BLaER1 treated with 17β-estradiol and CSF1 and Interleukin-3, amounts not matched to agents 10 nM and 100 nM (cell line): ENCODE measurements at regions not wholly inside any gene's neighbourhood (a gene's known extent, or its start where the extent isn't known, plus 50 kb on each side); places are given as distances from the start of the nearest gene placed in this dataset.
"Not testable (repeated sequence)": the region's sequence is repeated elsewhere in the genome, so short reads cannot be mapped to it uniquely, and the experiment has no call there.

ENCODE experiments used
- H3K27ac ChIP-seq, 11 experiments: shearing (Covaris generic); formaldehyde crosslinking; 2 replicates each; pipeline ENCODE4 v1.8.1; 2022
- H3K27me3 ChIP-seq, 11 experiments: shearing (Covaris generic); formaldehyde crosslinking; 2 replicates each; pipeline ENCODE4 v1.8.1; 2022
- H3K36me3 ChIP-seq, 11 experiments: shearing (Covaris generic); formaldehyde crosslinking; 2 replicates each; pipeline ENCODE4 v1.8.1; 2022
- H3K4me1 ChIP-seq, 10 experiments: shearing (Covaris generic); formaldehyde crosslinking; 2 replicates each; pipeline ENCODE4 v1.8.1; 2022
- H3K4me2 ChIP-seq, 11 experiments: shearing (Covaris generic); formaldehyde crosslinking; 2 replicates each; pipeline ENCODE4 v1.8.1; 2022
- H3K4me3 ChIP-seq, 10 experiments: shearing (Covaris generic); formaldehyde crosslinking; 2 replicates each; pipeline ENCODE4 v1.8.1; 2022
- H3K9ac ChIP-seq, 11 experiments: shearing (Covaris generic); formaldehyde crosslinking; 2 replicates each; pipeline ENCODE4 v1.8.1; 2022
- H3K9me3 ChIP-seq, 11 experiments: shearing (Covaris generic); formaldehyde crosslinking; replicated peaks in 1 of 11; 2 replicates each; pipeline ENCODE4 v1.8.1; 2022
- H4K20me1 ChIP-seq, 11 experiments: shearing (Covaris generic); formaldehyde crosslinking; 2 replicates each; pipeline ENCODE4 v1.8.1; 2022
- Cebpa-rat ChIP-seq, 11 experiments: shearing (Covaris generic); IDR thresholded peaks; 2 replicates each; pipeline ENCODE4 v1.8.1; 2022

DNA sequence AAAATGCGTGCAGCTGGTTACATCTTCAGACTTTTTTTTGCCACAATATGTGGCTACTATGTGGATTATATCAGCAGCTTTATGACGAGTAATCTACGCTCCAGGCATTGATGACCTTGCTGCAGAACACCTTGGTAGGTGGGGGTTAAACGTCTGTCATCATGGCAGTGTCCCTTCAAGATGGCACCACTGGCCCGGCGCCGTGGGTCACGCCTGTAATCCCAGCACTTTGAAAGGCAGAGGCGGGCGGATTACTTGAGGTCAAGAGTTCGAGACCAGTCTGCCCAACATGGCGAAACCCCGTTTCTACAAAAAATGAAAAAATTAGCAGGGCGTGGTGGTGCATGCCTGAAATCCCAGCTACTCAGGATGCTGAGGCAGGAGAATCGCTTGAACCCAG lies 177.5 kb downstream of the AEBP2 start:
- H3K4me2 ChIP-seq, result no peak overlapping the region

DNA sequence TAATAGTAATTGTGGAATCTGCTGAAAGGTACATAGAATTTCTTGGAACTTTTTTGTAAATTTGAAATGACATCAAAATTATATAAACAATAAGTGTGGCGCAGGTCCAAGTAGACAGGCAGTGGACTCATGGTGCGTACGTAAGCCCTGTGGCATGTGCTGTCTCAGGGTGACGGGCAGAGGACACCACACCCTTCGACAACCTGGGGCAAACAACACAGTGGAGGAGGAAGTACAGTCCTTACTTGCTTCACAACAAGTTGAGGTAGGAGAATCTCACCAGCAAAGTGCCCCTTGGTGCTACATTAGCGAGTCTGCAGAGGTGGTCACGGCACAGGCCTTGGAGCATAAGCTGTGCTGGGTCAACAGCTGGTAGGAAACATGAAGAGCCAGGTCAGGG lies 180.9 kb downstream of the AEBP2 start:
- Histone ChIP-seq H3K4me3 (no peak overlapping the region), H3K4me2 (no peak overlapping the region), H3K36me3 (no peaks in the 10 kb centered on the region), H3K4me1 (peaks cover 4 to 20% (median 12%) of the 10 kb centered on the region in 10 experiments; a peak in 17 of 20 replicates), H3K9ac (no peak overlapping the region), H3K9me3 (peaks cover 0 to 6% (median 2%) of the 10 kb centered on the region in 11 experiments; a peak in 15 of 22 replicates), H3K27me3 (no peaks in the 10 kb centered on the region), H4K20me1 (no peaks in the 10 kb centered on the region), H3K27ac (no peak overlapping the region)
- TF ChIP-seq Cebpa-rat (IDR thresholded peaks at IDR 0.05), result no peak

More for the DNA sequence above, 177.5 kb downstream of the AEBP2 start:
- peaks cover 0 to 4% (median 0%) of the 10 kb centered on the region in 10 experiments; a peak in 1 of 20 replicates for H3K4me1 ChIP-seq
- H3K9me3 ChIP-seq, result no peaks in the 10 kb centered on the region; a peak in 2 of 22 replicates
- H4K20me1 ChIP-seq, result no peaks in the 10 kb centered on the region
- TF ChIP-seq Cebpa-rat (IDR thresholded peaks at IDR 0.05), result no peak
- H3K27me3 ChIP-seq, result no peaks in the 10 kb centered on the region
- no peak overlapping the region for H3K9ac ChIP-seq
- no peaks in the 10 kb centered on the region for H3K36me3 ChIP-seq
- no peak overlapping the region for H3K27ac ChIP-seq
- H3K4me3 ChIP-seq, result no peak overlapping the region

DNA sequence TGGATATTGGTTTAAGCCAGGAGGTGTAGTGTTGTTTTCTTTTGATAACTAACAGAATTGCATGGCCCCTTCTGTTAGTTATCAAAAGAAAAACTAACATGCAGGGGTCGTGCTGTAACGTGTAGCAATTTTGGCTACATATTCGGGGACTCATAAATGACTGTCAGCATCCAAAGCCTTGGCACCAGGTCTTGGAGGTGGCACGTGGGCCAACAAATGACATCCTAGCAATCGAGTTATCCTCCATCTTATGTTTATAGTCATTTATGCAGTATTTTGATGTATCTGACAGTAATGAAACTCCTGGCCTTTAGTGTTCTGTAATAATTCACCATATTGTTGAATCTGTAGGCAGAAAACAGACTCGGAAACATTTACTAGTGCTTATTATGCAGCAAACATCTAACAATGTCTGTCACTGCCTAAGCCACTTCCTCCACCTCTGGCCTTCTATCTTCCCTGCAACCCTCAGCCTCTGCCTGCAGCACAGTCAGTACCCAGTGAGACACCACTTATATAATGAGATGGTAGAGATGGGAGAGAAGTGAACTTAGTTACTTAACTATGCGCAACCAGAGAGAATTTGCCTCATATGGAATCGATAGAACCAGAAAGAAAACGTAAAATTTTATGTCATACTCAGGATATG lies 184.6 kb downstream of the AEBP2 start:
- no peak overlapping the region for H3K9ac ChIP-seq
- H3K4me3 ChIP-seq, result no peak overlapping the region
- no peak overlapping the region for H3K27ac ChIP-seq
- no peaks in the 10 kb centered on the region for H4K20me1 ChIP-seq
- H3K9me3 ChIP-seq, result peaks cover 10 to 31% (median 15%) of the 10 kb centered on the region in 11 experiments
- H3K4me1 ChIP-seq, result peaks cover 4 to 16% (median 12%) of the 10 kb centered on the region in 10 experiments; a peak in 17 of 20 replicates
- no peak overlapping the region for H3K4me2 ChIP-seq
- H3K27me3 ChIP-seq, result no peaks in the 10 kb centered on the region
- no peak for TF ChIP-seq Cebpa-rat (IDR thresholded peaks at IDR 0.05)
- H3K36me3 ChIP-seq, result no peaks in the 10 kb centered on the region

DNA sequence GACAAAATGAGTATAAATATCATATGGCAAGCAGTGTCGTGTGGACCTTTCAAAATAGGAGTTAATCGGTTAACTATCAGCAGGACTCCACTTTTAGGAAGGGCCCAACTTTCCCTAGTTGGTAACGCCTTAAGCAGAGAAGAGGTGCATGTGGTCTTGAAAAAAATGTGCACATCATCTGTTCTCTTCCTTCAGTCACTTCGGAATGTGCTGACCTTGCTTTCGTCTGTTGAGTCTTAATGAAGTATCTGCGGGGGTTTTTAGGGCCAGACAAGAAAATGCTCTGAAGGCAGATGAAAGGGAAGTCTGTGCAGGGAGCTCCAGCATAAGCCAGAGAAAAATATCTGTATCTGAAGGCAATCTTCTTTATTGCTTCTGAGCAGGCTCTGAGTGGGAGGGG lies 185.2 kb downstream of the AEBP2 start:
- no peaks in the 10 kb centered on the region for H3K27me3 ChIP-seq
- no peak overlapping the region for H3K27ac ChIP-seq
- H3K36me3 ChIP-seq, result no peaks in the 10 kb centered on the region
- no peak overlapping the region for H3K4me2 ChIP-seq
- H3K4me3 ChIP-seq, result no peak overlapping the region
- peaks cover 10 to 31% (median 15%) of the 10 kb centered on the region in 11 experiments for H3K9me3 ChIP-seq
- H3K9ac ChIP-seq, result no peak overlapping the region
- H4K20me1 ChIP-seq, result no peaks in the 10 kb centered on the region
- H3K4me1 ChIP-seq, result peaks cover 4 to 16% (median 12%) of the 10 kb centered on the region in 10 experiments; a peak in 17 of 20 replicates
- TF ChIP-seq Cebpa-rat (IDR thresholded peaks at IDR 0.05), result no peak

DNA sequence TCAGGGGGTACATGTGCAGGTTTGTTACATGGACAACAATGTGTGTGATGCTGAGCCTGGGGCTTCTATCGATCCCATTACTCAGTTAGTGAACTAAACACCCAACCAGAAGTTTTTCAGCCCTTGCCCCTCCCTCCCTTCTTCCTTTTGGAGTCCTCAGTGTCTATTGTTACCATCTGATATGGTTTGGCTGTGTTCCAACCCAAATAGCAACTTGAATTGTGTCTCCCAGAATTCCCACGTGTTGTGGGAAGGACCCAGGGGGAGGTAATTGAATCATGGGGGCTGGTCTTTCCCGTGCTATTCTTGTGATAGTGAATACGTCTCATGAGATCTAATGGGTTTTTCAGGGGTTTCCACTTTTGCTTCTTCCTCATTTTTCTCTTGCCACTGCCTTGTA lies 186.3 kb downstream of the AEBP2 start:
- H3K4me3 ChIP-seq, H3K4me2 ChIP-seq, H3K27ac ChIP-seq, H3K9ac ChIP-seq, H3K27me3 ChIP-seq, H4K20me1 ChIP-seq, H3K36me3 ChIP-seq: not testable (repeated sequence)
- peaks cover 10 to 31% (median 15%) of the 10 kb centered on the region in 11 experiments for H3K9me3 ChIP-seq
- H3K4me1 ChIP-seq, result peaks cover 4 to 16% (median 12%) of the 10 kb centered on the region in 10 experiments; a peak in 17 of 20 replicates

DNA sequence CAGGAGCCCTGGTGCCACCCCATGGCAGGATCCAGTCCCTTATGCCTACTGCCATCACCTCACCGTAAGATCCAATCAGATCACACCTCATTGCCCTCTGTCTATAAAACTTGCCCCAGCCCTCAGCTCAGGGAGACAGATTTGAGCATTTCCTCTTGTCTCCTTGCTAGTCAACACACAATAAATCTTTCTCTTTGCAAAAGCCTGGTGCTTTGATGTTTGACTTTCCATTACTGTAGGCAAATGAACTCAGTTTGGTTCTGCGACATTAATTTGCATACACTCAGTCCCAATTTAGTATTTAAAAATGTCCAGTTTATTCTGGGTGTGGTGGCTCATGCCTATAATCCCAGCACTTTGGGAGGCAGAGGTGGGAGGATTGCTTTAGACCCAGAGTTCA lies 188.4 kb downstream of the AEBP2 start:
- H3K27me3 ChIP-seq, result no peaks in the 10 kb centered on the region
- no peak overlapping the region for H3K9ac ChIP-seq
- no peak overlapping the region for H3K27ac ChIP-seq
- H3K9me3 ChIP-seq, result peaks cover 10 to 31% (median 15%) of the 10 kb centered on the region in 11 experiments
- no peak overlapping the region for H3K4me3 ChIP-seq
- H3K36me3 ChIP-seq, result no peaks in the 10 kb centered on the region
- no peaks in the 10 kb centered on the region for H4K20me1 ChIP-seq
- peaks cover 0 to 7% (median 4%) of the 10 kb centered on the region in 10 experiments; a peak in 16 of 20 replicates for H3K4me1 ChIP-seq
- H3K4me2 ChIP-seq, result no peak overlapping the region
- TF ChIP-seq Cebpa-rat (IDR thresholded peaks at IDR 0.05), result no peak

- Histone ChIP-seq H3K9ac (no peak overlapping the region), H3K4me1 (0 out of 20 replicates have a peak, but pooled peaks cover 0 to 7% (median 0%) of the 10 kb centered on the region in 10 experiments), H3K9me3 (peaks cover 8 to 25% (median 10%) of the 10 kb centered on the region in 11 experiments), H3K36me3 (no peaks in the 10 kb centered on the region), H3K4me3 (no peak overlapping the region), H4K20me1 (no peaks in the 10 kb centered on the region), H3K4me2 (no peak overlapping the region), H3K27ac (no peak overlapping the region), H3K27me3 (no peaks in the 10 kb centered on the region)
- TF ChIP-seq Cebpa-rat (IDR thresholded peaks at IDR 0.05), result no peak
Measured at GRCh38 chr12:19630536-19630935, 191.2 kb downstream of the AEBP2 start.

GRCh38 chr12:19633194-19633593 lies 193.9 kb downstream of the AEBP2 start:
- Histone ChIP-seq H4K20me1 (no peaks in the 10 kb centered on the region), H3K9me3 (no peaks in the 10 kb centered on the region), H3K9ac (no peak overlapping the region), H3K4me2 (no peak overlapping the region), H3K27me3 (no peaks in the 10 kb centered on the region), H3K36me3 (no peaks in the 10 kb centered on the region), H3K4me1 (0 out of 20 replicates have a peak, but pooled peaks cover 0 to 7% (median 0%) of the 10 kb centered on the region in 10 experiments), H3K4me3 (no peak overlapping the region), H3K27ac (no peak overlapping the region)
- no peak for TF ChIP-seq Cebpa-rat (IDR thresholded peaks at IDR 0.05)

GRCh38 chr12:19633641-19634040 lies 194.3 kb downstream of the AEBP2 start:
- no peak for TF ChIP-seq Cebpa-rat (IDR thresholded peaks at IDR 0.05)
- Histone ChIP-seq H3K4me2 (no peak overlapping the region), H3K9me3 (no peaks in the 10 kb centered on the region), H4K20me1 (no peaks in the 10 kb centered on the region), H3K27ac (no peak overlapping the region), H3K9ac (no peak overlapping the region), H3K36me3 (no peaks in the 10 kb centered on the region), H3K4me1 (0 out of 20 replicates have a peak, but pooled peaks cover 0 to 7% (median 0%) of the 10 kb centered on the region in 10 experiments), H3K27me3 (no peaks in the 10 kb centered on the region), H3K4me3 (no peak overlapping the region)
